BJ (cell line): ENCODE measurements at regions not wholly inside any gene's neighbourhood (a gene's known extent, or its start where the extent isn't known, plus 50 kb on each side); places are given as distances from the start of the nearest gene placed in this dataset.
"Not testable (repeated sequence)": the region's sequence is repeated elsewhere in the genome, so short reads cannot be mapped to it uniquely, and the experiment has no call there.

Experiments used
- CTCF ChIA-PET: fragments of 350-600 bp; formaldehyde crosslinking; extraction: SDS; loops from one replicate; lab custom pipeline; 2021; ENCODE audit warnings: antibody characterized with exemption, inconsistent platforms; lab: Yijun Ruan, JAX
- POLR2A ChIA-PET: fragments of 300-600 bp; sonication (Branson Sonifier 250); formaldehyde crosslinking; extraction: SDS; loops from one replicate; lab custom pipeline; 2021; ENCODE audit warnings: antibody characterized with exemption; lab: Charles Lee
- DNase-seq: peaks from one replicate; pipeline ENCODE4 v3.0.0-alpha.2; 2011; ENCODE audit warnings: low read depth
- H3K27me3 ChIP-seq: 2 replicates; pipeline ENCODE4 v1.6.0; 2011; ENCODE audit warnings: low read length; ENCODE audit not compliant: control insufficient read depth, insufficient read depth
- H3K36me3 ChIP-seq: 2 replicates; pipeline ENCODE4 v1.5.1; 2011; ENCODE audit warnings: low read length; ENCODE audit not compliant: control insufficient read depth, insufficient read depth
- H3K4me3 ChIP-seq: 2 replicates; pipeline ENCODE4 v1.5.1; 2011; ENCODE audit warnings: low read depth, mild to moderate bottlenecking, control low read depth, low read length
- TF ChIP-seq, protein P1 (sequence below): IDR thresholded peaks from 2 replicates; pipeline ENCODE4 v1.5.1; 2011; ENCODE audit warnings: low read depth, mild to moderate bottlenecking, control low read depth, inconsistent platforms, low read length, moderate library complexity; ENCODE audit not compliant: insufficient read depth

DNA sequence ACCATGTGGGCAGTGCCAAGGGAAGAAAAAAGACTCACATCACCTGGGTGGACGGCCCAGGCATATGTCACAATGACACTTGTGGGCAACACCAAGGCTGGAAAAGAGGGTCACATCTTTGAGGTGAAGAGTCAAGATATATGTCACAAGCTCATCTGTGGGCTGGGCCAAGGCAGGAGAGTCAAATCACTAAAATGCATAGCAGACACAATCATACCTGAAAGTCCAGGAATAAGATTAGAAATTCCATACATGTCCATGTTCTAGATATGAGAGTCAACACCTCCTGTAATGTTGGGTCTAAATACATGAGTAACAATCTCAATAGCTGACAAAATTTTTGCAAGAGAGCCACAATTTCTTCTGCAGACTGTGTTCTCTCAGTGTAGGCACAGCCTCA is 145.0 kb downstream of the ZNF675 start:
- H3K27me3 ChIP-seq = no peaks in the 10 kb centered on the region
- no peak overlapping the region for H3K4me3 ChIP-seq
- ChIA-PET CTCF (no interaction called here), POLR2A (no interaction called here)
- no peaks in the 10 kb centered on the region for H3K36me3 ChIP-seq
- TF ChIP-seq, protein P1, sequence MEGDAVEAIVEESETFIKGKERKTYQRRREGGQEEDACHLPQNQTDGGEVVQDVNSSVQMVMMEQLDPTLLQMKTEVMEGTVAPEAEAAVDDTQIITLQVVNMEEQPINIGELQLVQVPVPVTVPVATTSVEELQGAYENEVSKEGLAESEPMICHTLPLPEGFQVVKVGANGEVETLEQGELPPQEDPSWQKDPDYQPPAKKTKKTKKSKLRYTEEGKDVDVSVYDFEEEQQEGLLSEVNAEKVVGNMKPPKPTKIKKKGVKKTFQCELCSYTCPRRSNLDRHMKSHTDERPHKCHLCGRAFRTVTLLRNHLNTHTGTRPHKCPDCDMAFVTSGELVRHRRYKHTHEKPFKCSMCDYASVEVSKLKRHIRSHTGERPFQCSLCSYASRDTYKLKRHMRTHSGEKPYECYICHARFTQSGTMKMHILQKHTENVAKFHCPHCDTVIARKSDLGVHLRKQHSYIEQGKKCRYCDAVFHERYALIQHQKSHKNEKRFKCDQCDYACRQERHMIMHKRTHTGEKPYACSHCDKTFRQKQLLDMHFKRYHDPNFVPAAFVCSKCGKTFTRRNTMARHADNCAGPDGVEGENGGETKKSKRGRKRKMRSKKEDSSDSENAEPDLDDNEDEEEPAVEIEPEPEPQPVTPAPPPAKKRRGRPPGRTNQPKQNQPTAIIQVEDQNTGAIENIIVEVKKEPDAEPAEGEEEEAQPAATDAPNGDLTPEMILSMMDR = no peak
- DNase-seq = no peak

DNA sequence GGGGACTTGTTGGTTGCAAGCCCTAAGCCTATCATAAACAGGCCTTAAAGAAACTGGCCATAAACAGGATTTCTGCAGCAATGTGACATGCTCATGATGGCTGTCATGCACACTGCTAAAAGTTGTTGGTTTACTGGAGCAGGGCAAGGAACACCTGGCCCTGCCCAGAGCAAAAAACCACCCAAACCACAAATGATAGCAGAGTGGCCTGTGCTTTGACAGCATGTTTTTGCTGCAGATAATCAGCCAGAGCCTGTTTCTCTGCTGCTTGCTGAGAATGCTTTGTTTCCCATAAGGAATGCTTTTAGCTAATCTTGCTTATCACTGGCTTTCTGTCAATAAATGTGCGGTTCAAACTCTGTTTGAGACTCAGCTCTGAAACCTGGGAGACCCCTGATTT is 144.9 kb upstream of the ZNF91 start:
- CTCF ChIA-PET, H3K36me3 ChIP-seq, POLR2A ChIA-PET, DNase-seq, H3K27me3 ChIP-seq, H3K4me3 ChIP-seq: not testable (repeated sequence)

DNA sequence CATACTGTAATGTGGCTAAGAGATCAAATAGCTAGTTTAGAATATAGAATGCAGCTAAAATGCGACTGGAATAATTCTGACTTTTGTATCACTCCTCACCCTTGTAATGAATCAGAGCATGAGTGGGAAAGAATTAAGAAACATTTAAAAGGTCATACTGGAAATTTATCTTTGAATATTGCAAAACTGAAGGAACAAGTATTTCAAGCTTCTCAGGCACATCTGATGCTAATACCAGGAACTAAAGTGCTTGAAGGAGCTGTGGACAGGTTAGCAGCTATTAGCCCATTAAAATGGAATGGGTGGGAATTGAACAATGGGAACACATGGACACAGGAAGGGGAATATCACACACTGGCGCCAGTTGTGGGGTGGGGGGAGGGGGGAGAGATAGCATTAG is 144.2 kb upstream of the ZNF91 start:
- ChIA-PET CTCF (interaction anchor here (0.5 kb wide), 1 partner anchor 548 kb away, joined by 4 read pairs; no protein-coding TSS in a partner anchor), POLR2A (no interaction called here)
- no peaks in the 10 kb centered on the region for H3K36me3 ChIP-seq

DNA sequence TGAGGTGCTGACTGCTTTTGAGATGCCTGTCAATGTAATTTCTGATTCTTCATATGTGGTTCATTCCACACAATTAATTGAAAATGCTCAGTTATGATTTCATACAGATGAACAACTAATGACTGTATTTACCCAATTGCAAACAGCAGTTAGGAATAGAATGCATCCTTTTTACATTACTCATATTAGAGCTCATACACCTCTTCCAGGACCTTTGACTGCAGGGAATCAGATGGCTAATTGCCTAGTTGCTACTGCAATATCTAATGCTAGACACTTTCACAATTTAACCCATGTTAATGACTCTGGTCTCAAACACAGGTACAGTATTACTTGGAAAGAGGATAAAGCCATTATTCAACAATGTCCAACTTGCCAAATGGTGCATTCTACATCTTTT is 141.9 kb upstream of the ZNF91 start:
- CTCF ChIA-PET, DNase-seq, POLR2A ChIA-PET, H3K36me3 ChIP-seq, H3K27me3 ChIP-seq, H3K4me3 ChIP-seq: not testable (repeated sequence)

More for the DNA sequence above, 144.2 kb upstream of the ZNF91 start:
- TF ChIP-seq, protein P1 = no peak
- Histone ChIP-seq H3K27me3 (no peaks in the 10 kb centered on the region), H3K4me3 (no peak overlapping the region)
- no peak for DNase-seq

DNA sequence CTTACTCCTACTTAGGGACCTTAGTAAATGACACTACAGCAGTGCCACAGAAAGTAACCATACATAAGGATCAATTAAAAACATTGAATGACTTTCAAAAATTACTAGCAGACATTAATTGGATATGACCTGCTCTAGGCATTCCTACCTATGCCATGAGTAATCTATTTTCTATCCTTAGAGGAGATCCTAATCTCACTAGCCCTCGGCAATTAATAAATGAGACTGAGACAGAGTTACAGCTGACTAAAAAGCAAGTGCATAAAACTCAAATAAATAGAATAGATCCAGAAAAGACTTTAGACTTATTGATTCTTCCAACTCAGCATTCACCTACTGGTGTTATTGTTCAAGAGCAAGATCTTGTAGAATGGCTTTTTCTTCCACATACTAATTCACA is 141.1 kb upstream of the ZNF91 start:
- H3K4me3 ChIP-seq, DNase-seq, H3K36me3 ChIP-seq, POLR2A ChIA-PET, CTCF ChIA-PET, H3K27me3 ChIP-seq: not testable (repeated sequence)

DNA sequence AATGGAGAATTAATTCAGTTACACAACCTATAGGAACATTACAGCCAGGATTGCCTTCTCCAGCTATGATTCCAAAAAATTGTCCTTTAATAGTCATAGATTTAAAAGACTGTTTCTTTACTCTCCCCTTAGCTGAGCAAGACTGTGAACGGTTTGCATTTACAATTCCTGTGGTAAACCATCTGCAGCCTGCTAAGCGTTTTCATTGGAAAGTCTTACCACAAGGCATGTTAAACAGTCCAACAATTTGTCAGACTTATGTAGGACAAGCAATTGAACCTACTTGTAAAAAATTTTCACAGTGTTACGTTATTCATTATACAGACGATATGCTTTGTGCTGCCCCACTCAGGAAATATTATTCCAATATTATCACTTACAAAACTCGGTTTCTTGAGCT is 140.6 kb upstream of the ZNF91 start:
- H3K4me3 ChIP-seq, H3K27me3 ChIP-seq, DNase-seq, H3K36me3 ChIP-seq, CTCF ChIA-PET, POLR2A ChIA-PET: not testable (repeated sequence)

DNA sequence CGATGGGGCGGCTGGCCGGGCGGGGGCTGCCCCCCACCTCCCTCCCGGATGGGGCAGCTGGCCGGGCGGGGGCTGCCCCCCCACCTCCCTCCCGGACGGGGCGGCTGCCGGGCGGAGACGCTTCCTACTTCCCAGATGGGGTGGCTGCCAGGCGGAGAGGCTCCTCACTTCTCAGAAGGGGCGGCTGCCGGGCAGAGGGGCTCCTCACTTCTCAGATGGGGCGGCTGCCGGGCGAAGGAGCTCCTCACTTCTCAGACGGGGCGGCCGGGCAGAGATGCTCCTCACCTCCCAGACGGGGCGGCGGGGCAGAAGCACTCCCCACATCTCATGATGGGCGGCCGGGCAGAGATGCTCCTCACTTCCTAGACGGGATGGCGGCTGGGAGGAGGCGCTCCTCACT is 138.2 kb upstream of the ZNF91 start:
- CTCF ChIA-PET, H3K27me3 ChIP-seq, POLR2A ChIA-PET, H3K36me3 ChIP-seq, H3K4me3 ChIP-seq, DNase-seq: not testable (repeated sequence)

DNA sequence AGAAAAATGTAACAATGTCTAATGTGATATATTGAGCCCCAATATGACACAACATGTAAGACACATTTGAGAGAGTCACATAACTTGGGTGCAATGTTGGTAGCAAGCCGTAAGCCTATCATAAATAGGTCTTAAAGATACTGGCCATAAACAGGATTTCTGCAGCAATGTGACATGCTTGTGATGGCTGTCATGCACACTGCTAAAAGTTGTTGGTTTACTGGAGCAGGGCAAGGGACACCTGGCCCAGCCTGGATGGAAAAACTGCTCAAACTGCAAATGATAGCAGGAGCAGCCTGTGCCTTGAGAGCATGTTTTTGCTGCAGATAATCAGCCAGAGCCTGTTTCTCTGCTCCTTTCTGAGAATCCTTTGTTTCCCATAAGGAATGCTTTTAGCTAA is 136.7 kb upstream of the ZNF91 start:
- CTCF ChIA-PET = no interaction called here

More for the DNA sequence above, 136.7 kb upstream of the ZNF91 start:
- TF ChIP-seq, protein P1 = no peak
- H3K36me3 ChIP-seq = no peaks in the 10 kb centered on the region
- POLR2A ChIA-PET = no interaction called here
- H3K4me3 ChIP-seq = no peak overlapping the region
- DNase-seq = no peak
- H3K27me3 ChIP-seq = no peaks in the 10 kb centered on the region
